ENCODE measurements at regions not wholly inside any gene's neighbourhood (a gene's known extent, or its start where the extent isn't known, plus 50 kb on each side); places are given as distances from the start of the nearest gene placed in this dataset.

- H3K9ac ChIP-seq (ENCODE audit: insufficient read depth, low read depth, low read length) = no peak overlapping the region
- in situ Hi-C loops (cut with HindIII; ENCODE audit: extremely low pct_ligation_motif_present, low pct_unique_long_range_greater_than_20kb) = no loop called here
- intact Hi-C loops (cut with micrococcal nuclease; ENCODE audit: unreplicated experiment) = no loop called here
- WGBS (ENCODE audit: low lambda C conversion rate) = 33% methylated on average over 3 of the region's 4 CpGs
- no peaks in the 10 kb centered on the region for H3K36me3 ChIP-seq (replicated peaks in 1 of 2; ENCODE audit: control insufficient read depth in 1 of 2, insufficient read depth in 2 of 2, low read length in 2 of 2)
- H3K4me3 ChIP-seq (replicated peaks in 1 of 3; ENCODE audit: insufficient read depth in 1 of 3, low read depth in 2 of 3, low read length in 3 of 3) = no peak overlapping the region
- H3K27me3 ChIP-seq (ENCODE audit: control insufficient read depth in 1 of 2, insufficient read depth in 2 of 2, low read length in 2 of 2) = peaks cover 2 to 11% of the 10 kb centered on the region in 2 experiments; a peak in 4 of 5 replicates
- CTCF ChIA-PET (ENCODE audit: low intra/inter-chr PET ratio, low total read pairs) = no interaction called here
- no TSS peak for BruUV-seq (replicated peaks)
- no peaks in the 10 kb centered on the region for H3K4me1 ChIP-seq (ENCODE audit: insufficient read depth, low read length)
- POLR2A ChIA-PET = no interaction called here
- H2AFZ ChIP-seq (ENCODE audit: low read length) = no peak overlapping the region
- no peak for ATAC-seq
- H3K4me2 ChIP-seq (ENCODE audit: low read depth, low read length) = no peak overlapping the region
- H3K79me2 ChIP-seq (ENCODE audit: insufficient read depth, low read length) = no peaks in the 10 kb centered on the region
- FAIRE-seq = no peak
- no peak for DNase-seq (ENCODE audit: low spot score)
- H3K9me3 ChIP-seq (ENCODE audit: low read length) = no peaks in the 10 kb centered on the region
- no peaks in the 10 kb centered on the region for H4K20me1 ChIP-seq (ENCODE audit: insufficient read depth, low read length)
- no peak for TF ChIP-seq SPEN (CRISPR knock-in tag; IDR thresholded peaks at IDR 0.05; ENCODE audit: low read depth)
- no peak for TF ChIP-seq FOSL1 (CRISPR knock-in tag; IDR thresholded peaks at IDR 0.05; ENCODE audit: borderline replicate concordance)
- TF ChIP-seq GABPB1 (CRISPR knock-in tag; IDR thresholded peaks at IDR 0.05) = no peak
- no peak for TF ChIP-seq CHD2 (IDR thresholded peaks at IDR 0.05; ENCODE audit: low read depth, low read length)
- TF ChIP-seq ZNF563 (CRISPR knock-in tag; IDR thresholded peaks at IDR 0.05) = no peak
- no peak for TF ChIP-seq ZNF343 (CRISPR knock-in tag; IDR thresholded peaks at IDR 0.05)
- TF ChIP-seq DDIT3 (CRISPR knock-in tag; IDR thresholded peaks at IDR 0.05) = no peak
- TF ChIP-seq ZBTB39 (CRISPR knock-in tag; IDR thresholded peaks at IDR 0.05) = no peak
- TF ChIP-seq PLSCR1 (CRISPR knock-in tag; IDR thresholded peaks at IDR 0.05; ENCODE audit: borderline replicate concordance) = no peak
- H3K27ac ChIP-seq (ENCODE audit: extremely low read length, insufficient read depth, low read length) = no peak overlapping the region
Observed at GRCh38 chr1:29521438-29521715, 285.1 kb downstream of the PTPRU start.
